GM12878 (cell line): ENCODE measurements at regions not wholly inside any gene's neighbourhood (a gene's known extent, or its start where the extent isn't known, plus 50 kb on each side); places are given as distances from the start of the nearest gene placed in this dataset.

Experiments
- ATAC-seq: fragments of 200-7000 bp; cut with Tn5 transposase; 3 replicates; pipeline ENCODE4 v1.9.1; 2020; ENCODE audit warnings: mild to moderate bottlenecking, moderate library complexity
- BruUV-seq: library from RNA; stranded (reverse); fragments of 400-500 nt; replicated peaks from 2 replicates; lab custom pipeline; 2021; lab: Mats Ljungman, UMichigan
- CTCF ChIA-PET: fragments of 300-600 bp; sonication (Branson Sonifier 250); formaldehyde crosslinking; extraction: SDS; loops from one replicate; lab custom pipeline; 2021; ENCODE audit warnings: inconsistent platforms; lab: Yijun Ruan, JAX
- POLR2A ChIA-PET: fragments of 350-600 bp; formaldehyde crosslinking; extraction: SDS; loops from one replicate; lab custom pipeline; 2021; ENCODE audit warnings: inconsistent platforms; lab: Charles Lee
- RAD21 ChIA-PET: fragments of 300-600 bp; sonication (Branson Sonifier 250); formaldehyde crosslinking; loops from one replicate; lab custom pipeline; 2023; ENCODE audit warnings: antibody characterized with exemption; ENCODE audit not compliant: unreplicated experiment; lab: Charles Lee
- SMC1A ChIA-PET: fragments of 300-600 bp; sonication (Branson Sonifier 250); formaldehyde crosslinking; loops from one replicate; lab custom pipeline; 2023; ENCODE audit not compliant: unreplicated experiment, uncharacterized antibody; lab: Charles Lee
- DNase-seq: peaks from one replicate; pipeline ENCODE4 v3.0.0-alpha.2; 2011; ENCODE audit warnings: low read depth, low spot score
- FAIRE-seq: peaks from 3 replicates; lab custom pipeline; 2011; peaks lifted over from hg19 to GRCh38; lab: Jason Lieb, UNC
- H2AFZ ChIP-seq: 2 replicates; pipeline ENCODE4 v1.6.0; 2011; ENCODE audit warnings: low read depth, low read length, control low read depth; ENCODE audit not compliant: control insufficient read depth
- H3K27ac ChIP-seq: 2 replicates; pipeline ENCODE4 v1.5.1; 2011; ENCODE audit warnings: control low read depth; ENCODE audit not compliant: control insufficient read depth, insufficient read depth
- H3K27me3 ChIP-seq, 2 experiments: replicated peaks in 1 of 2; 2 replicates each; pipeline versions ENCODE4 v1.6.0 to v1.6.1; 2011; ENCODE audit warnings: low read length in 1 of 2; ENCODE audit not compliant: control insufficient read depth in 2 of 2, insufficient read depth in 2 of 2
- H3K36me3 ChIP-seq, 2 experiments: 2 replicates each; pipeline ENCODE4 v1.5.1; 2011; ENCODE audit warnings: low read length in 1 of 2; ENCODE audit not compliant: control insufficient read depth in 2 of 2, insufficient read depth in 2 of 2
- H3K4me1 ChIP-seq: 2 replicates; pipeline ENCODE4 v1.6.1; 2011; ENCODE audit warnings: mild to moderate bottlenecking, low read length, moderate library complexity, mixed read lengths; ENCODE audit not compliant: control insufficient read depth, insufficient read depth
- H3K4me2 ChIP-seq: 2 replicates; pipeline ENCODE4 v1.6.0; 2011; ENCODE audit warnings: control low read depth; ENCODE audit not compliant: control insufficient read depth, insufficient read depth
- H3K4me3 ChIP-seq: fragments of 200-600 bp; sonication (generic); 2 replicates; pipeline ENCODE4 v1.5.1; 2016
- H3K79me2 ChIP-seq: 2 replicates; pipeline ENCODE4 v1.6.0; 2011; ENCODE audit warnings: low read length; ENCODE audit not compliant: control insufficient read depth, insufficient read depth
- H3K9ac ChIP-seq: 2 replicates; pipeline ENCODE4 v1.8.0; 2011; ENCODE audit warnings: low read length, control low read depth, mixed read lengths; ENCODE audit not compliant: control insufficient read depth, insufficient read depth
- H3K9me3 ChIP-seq: replicated peaks from 3 replicates; pipeline ENCODE4 v1.5.1; 2011; ENCODE audit warnings: mild to moderate bottlenecking, low read length; ENCODE audit not compliant: control insufficient read depth, insufficient read depth
- H4K20me1 ChIP-seq: 2 replicates; pipeline ENCODE4 v1.6.0; 2011; ENCODE audit not compliant: control insufficient read depth, insufficient read depth
- ATF3 ChIP-seq: IDR thresholded peaks from 2 replicates; pipeline ENCODE4 v1.6.1; 2011; ENCODE audit warnings: low read depth, mild to moderate bottlenecking, low read length, moderate library complexity, borderline replicate concordance; ENCODE audit errors: extremely low read depth
- CBX5 ChIP-seq: sonication (generic); IDR thresholded peaks from 2 replicates; pipeline ENCODE4 v1.6.1; 2016; ENCODE audit warnings: low read depth, moderate library complexity, mild to moderate bottlenecking, inconsistent platforms
- WRNIP1 ChIP-seq: IDR thresholded peaks from 2 replicates; pipeline ENCODE4 v1.6.1; 2011; ENCODE audit warnings: low read depth, low read length, improper control_type of control experiment, borderline replicate concordance
- whole genome bisulfite sequencing: methylation state at CpG from one replicate; pipeline ENCODE4 v1.1.6; 2016; ENCODE audit warnings: low lambda C conversion rate; ENCODE audit not compliant: insufficient replicate concordance, insufficient coverage; ENCODE audit errors: missing lambda C conversion rate; 5-methylcytosine and 5-hydroxymethylcytosine counted together
- in situ Hi-C: fragments of 300-500 bp; cut with MboI; formaldehyde crosslinking; loops from 9 replicates; pipeline ENCODE4 v1.14.3; 2018; ENCODE audit warnings: mixed read lengths
- intact Hi-C: fragments of 100-400 bp; cut with micrococcal nuclease; formaldehyde crosslinking; loops from one replicate; pipeline ENCODE4 v1.14.2; 2022; ENCODE audit not compliant: unreplicated experiment

- RAD21 ChIA-PET = no interaction called here
- WGBS = 58% methylated on average over 14 of the region's 14 CpGs
- no TSS peak for BruUV-seq
These were observed 336.0 kb downstream of the DHX35 start for GRCh38 chr20:39298121-39298520.

GRCh38 chr20:39295301-39295700 lies 333.2 kb downstream of the DHX35 start:
- DNase-seq = no peak
- H3K4me1 ChIP-seq = no peaks in the 10 kb centered on the region
- intact Hi-C loops (no loop called here), in situ Hi-C loops (no loop called here)
- no TSS peak for BruUV-seq
- TF ChIP-seq WRNIP1 = no peak
- H2AFZ ChIP-seq = no peak overlapping the region
- no peak overlapping the region for H3K4me3 ChIP-seq
- CTCF ChIA-PET = no interaction called here
- ATAC-seq = no peak
- H3K9ac ChIP-seq = no peak overlapping the region
- POLR2A ChIA-PET = interaction anchor here (0.6 kb wide), 1 partner anchor 16 kb away, joined by 7 read pairs; no protein-coding TSS in a partner anchor
- H4K20me1 ChIP-seq = no peaks in the 10 kb centered on the region
- H3K27ac ChIP-seq = no peak overlapping the region
- no peak for FAIRE-seq
- SMC1A ChIA-PET = no interaction called here
- H3K9me3 ChIP-seq = no peaks in the 10 kb centered on the region
- H3K27me3 ChIP-seq = no peaks in the 10 kb centered on the region
- no peaks in the 10 kb centered on the region for H3K36me3 ChIP-seq
- no peaks in the 10 kb centered on the region for H3K79me2 ChIP-seq
- RAD21 ChIA-PET = no interaction called here
- 34% methylated on average over 4 of the region's 4 CpGs for WGBS
- no peak overlapping the region for H3K4me2 ChIP-seq

More at GRCh38 chr20:39298121-39298520, 336.0 kb downstream of the DHX35 start:
- no peaks in the 10 kb centered on the region for H3K36me3 ChIP-seq
- ChIA-PET CTCF (no interaction called here), POLR2A (no interaction called here), SMC1A (no interaction called here)
- H3K9me3 ChIP-seq = no peaks in the 10 kb centered on the region
- H3K4me3 ChIP-seq = no peak overlapping the region
- no peak overlapping the region for H2AFZ ChIP-seq
- intact Hi-C loops = no loop called here
- H3K27ac ChIP-seq = no peak overlapping the region
- no peaks in the 10 kb centered on the region for H3K4me1 ChIP-seq
- DNase-seq (no peak), ATAC-seq (no peak), FAIRE-seq (no peak)
- H3K9ac ChIP-seq = no peak overlapping the region
- in situ Hi-C loops = no loop called here
- H3K27me3 ChIP-seq = no peaks in the 10 kb centered on the region; a peak in 1 of 4 replicates
- H4K20me1 ChIP-seq = no peaks in the 10 kb centered on the region; the same call in 1 of the 2 replicates
- TF ChIP-seq CBX5 (no peak), ATF3 (no peak)
- H3K4me2 ChIP-seq = no peak overlapping the region
- no peaks in the 10 kb centered on the region for H3K79me2 ChIP-seq
